Activated CD4-positive, alpha-beta T cell treated with anti-CD3 and anti-CD28 coated beads, Interleukin-2, amount 50 U/mL, for 48 hours (primary cell): ENCODE measurements at regions not wholly inside any gene's neighbourhood (a gene's known extent, or its start where the extent isn't known, plus 50 kb on each side); places are given as distances from the start of the nearest gene placed in this dataset.

Experiments used
- DNase-seq, 2 experiments: peaks; one replicate each; pipeline ENCODE4 v3.0.0-alpha.2; 2020

GRCh38 chr3:76938962-76939361, 100.9 kb upstream of the ROBO2 start:
- DNase-seq, result no peak

- no peak for DNase-seq
Observed at GRCh38 chr3:76940181-76940770, 99.6 kb upstream of the ROBO2 start.

GRCh38 chr3:76941376-76941775, 98.5 kb upstream of the ROBO2 start:
- no peak for DNase-seq

GRCh38 chr3:76942101-76942500, 97.8 kb upstream of the ROBO2 start:
- no peak for DNase-seq

GRCh38 chr3:76943058-76943457, 96.8 kb upstream of the ROBO2 start:
- DNase-seq, result no peak

GRCh38 chr3:76943671-76944070, 96.2 kb upstream of the ROBO2 start:
- no peak for DNase-seq

GRCh38 chr3:76949033-76949432, 90.9 kb upstream of the ROBO2 start:
- no peak for DNase-seq

GRCh38 chr3:76949462-76949861, 90.4 kb upstream of the ROBO2 start:
- DNase-seq, result no peak

- DNase-seq, result no peak
Observed at GRCh38 chr3:76950590-76950989, 89.3 kb upstream of the ROBO2 start.

GRCh38 chr3:76954412-76954811, 85.5 kb upstream of the ROBO2 start:
- no peak for DNase-seq

GRCh38 chr3:76958274-76958673, 81.6 kb upstream of the ROBO2 start:
- no peak for DNase-seq

- DNase-seq, result no peak
Observed at GRCh38 chr3:76958861-76959260, 81.0 kb upstream of the ROBO2 start.

GRCh38 chr3:76961284-76961683, 78.6 kb upstream of the ROBO2 start:
- no peak for DNase-seq

- no peak for DNase-seq
Observed at GRCh38 chr3:76965122-76965725, 74.7 kb upstream of the ROBO2 start.

GRCh38 chr3:76969471-76969870, 70.4 kb upstream of the ROBO2 start:
- DNase-seq, result no peak

GRCh38 chr3:76969996-76970615, 69.8 kb upstream of the ROBO2 start:
- DNase-seq, result no peak

GRCh38 chr3:76972624-76973296, 67.1 kb upstream of the ROBO2 start:
- DNase-seq, result no peak

- DNase-seq, result no peak
Observed at GRCh38 chr3:76976996-76977395, 62.9 kb upstream of the ROBO2 start.

GRCh38 chr3:76985645-76986044, 54.3 kb upstream of the ROBO2 start:
- no peak for DNase-seq

- DNase-seq, result no peak
Observed at GRCh38 chr3:76986876-76987474, 52.9 kb upstream of the ROBO2 start.
